Right cardiac atrium (tissue), 5 donors: ENCODE measurements at regions not wholly inside any gene's neighbourhood (a gene's known extent, or its start where the extent isn't known, plus 50 kb on each side); places are given as distances from the start of the nearest gene placed in this dataset.

Experiments used
- ATAC-seq, 2 donors: fragments of 200-7000 bp; cut with Tn5 transposase; one replicate each; pipeline versions ENCODE4 v1.8.0 to v1.9.1; 2020; ENCODE audit warnings: moderate library complexity in 2 of 2, mild to moderate bottlenecking in 1 of 2
- DNase-seq, 3 donors: peaks; one replicate each; pipeline ENCODE4 v3.0.0-alpha.2; 2020
- H3K27ac ChIP-seq: one replicate; pipeline ENCODE4 v1.5.1; 2013; ENCODE audit warnings: mild to moderate bottlenecking, low read length, control low read depth, moderate library complexity
- H3K27me3 ChIP-seq: one replicate; pipeline ENCODE4 v1.6.1; 2013; ENCODE audit not compliant: control insufficient read depth, insufficient read depth
- H3K4me1 ChIP-seq: one replicate; pipeline ENCODE4 v1.6.1; 2013; ENCODE audit warnings: low read length; ENCODE audit not compliant: control insufficient read depth, insufficient read depth
- H3K4me3 ChIP-seq: one replicate; pipeline ENCODE4 v1.5.1; 2013; ENCODE audit warnings: low read length, control low read depth
- H3K9me3 ChIP-seq: one replicate; pipeline ENCODE4 v1.6.1; 2013; ENCODE audit warnings: low read length; ENCODE audit not compliant: control insufficient read depth
- WGBS: extraction: QIAGEN DNeasy Blood & Tissue Kit; methylation state at CpG from one replicate; pipeline ENCODE4 v1.1.7; 2013; 5-methylcytosine and 5-hydroxymethylcytosine counted together
- intact Hi-C, 4 donors: fragments of 100-400 bp; cut with DNase I; formaldehyde crosslinking; loops; one replicate each; pipeline versions ENCODE4 v1.11.0 to v1.14.0; 2022 to 2023
- donor health status: healthy with polysubstance abuse.
- donor health status: DM: no; HTN: yes; CAD: no.
- donor health status: DM: no; HTN: no; CAD: no.
- donor health status: DM: no; HTN: yes; CAD: no; lungs with severe emphysema.
- donor health status: DM: yes; HTN: yes; CAD: no.

DNA sequence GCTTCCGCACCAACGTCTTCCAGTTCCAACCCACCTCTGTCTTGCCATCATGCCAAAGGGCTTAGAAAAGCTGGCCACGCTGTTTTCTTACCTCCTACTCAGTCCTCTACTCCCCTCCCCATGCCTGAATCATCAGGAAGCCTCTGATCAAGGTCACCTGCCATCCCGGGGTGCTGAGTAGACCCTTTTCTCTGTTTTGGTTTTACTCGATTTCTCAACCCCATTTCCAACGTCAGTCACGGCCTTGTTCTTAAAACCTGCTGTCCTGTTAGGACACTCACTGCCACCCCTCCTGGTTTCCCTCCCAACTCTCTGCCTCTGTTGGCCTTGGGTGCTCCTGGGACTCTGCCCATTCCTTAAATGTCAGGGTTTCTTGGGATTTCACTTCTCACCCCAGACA lies 350.1 kb downstream of the FOXO1 start:
- no peaks in the 10 kb centered on the region for H3K27me3 ChIP-seq
- intact Hi-C loops = no loop called here
- 88% methylated on average over 7 of the region's 7 CpGs for WGBS
- H3K27ac ChIP-seq = no peak overlapping the region
- no peaks in the 10 kb centered on the region for H3K4me1 ChIP-seq
- DNase-seq (no peak), ATAC-seq (no peak)
- no peak overlapping the region for H3K4me3 ChIP-seq
- no peaks in the 10 kb centered on the region for H3K9me3 ChIP-seq

- Histone ChIP-seq H3K4me3 (no peak overlapping the region), H3K27me3 (no peaks in the 10 kb centered on the region), H3K27ac (no peak overlapping the region), H3K9me3 (no peaks in the 10 kb centered on the region), H3K4me1 (no peaks in the 10 kb centered on the region)
- 78% methylated on average over 2 of the region's 2 CpGs for WGBS
- ATAC-seq (no peak), DNase-seq (no peak)
- intact Hi-C loops = no loop called here
Observed at GRCh38 chr13:40317980-40318327, 348.5 kb downstream of the FOXO1 start.

DNA sequence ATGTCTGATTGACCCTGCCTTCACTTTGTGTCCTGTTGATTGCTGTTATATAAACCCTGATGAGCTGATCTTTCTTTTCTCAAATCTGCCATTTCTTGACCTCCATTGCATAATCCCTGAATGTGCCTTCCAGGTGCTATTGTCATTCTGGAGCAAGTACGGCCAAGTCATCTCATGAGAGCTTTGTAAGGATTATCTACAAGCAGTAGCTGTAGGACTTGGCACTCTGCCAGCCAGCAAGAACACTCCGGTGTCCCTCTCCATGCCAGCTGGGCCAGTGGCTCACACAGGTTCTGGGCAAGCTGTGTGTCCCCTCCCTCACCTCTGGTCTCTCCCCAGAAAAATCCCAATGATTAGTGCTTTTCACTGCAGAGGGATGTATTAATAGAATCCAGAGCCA lies 348.1 kb downstream of the FOXO1 start:
- DNase-seq (peak; percentile 51 to 79 (median 73)), ATAC-seq (peak; percentile 23 to 36)
- intact Hi-C loops = no loop called here
- 28% methylated on average over 2 of the region's 2 CpGs for WGBS
- Histone ChIP-seq H3K4me1 (no peaks in the 10 kb centered on the region), H3K9me3 (no peaks in the 10 kb centered on the region), H3K27me3 (no peaks in the 10 kb centered on the region), H3K4me3 (no peak overlapping the region), H3K27ac (no peak overlapping the region)

DNA sequence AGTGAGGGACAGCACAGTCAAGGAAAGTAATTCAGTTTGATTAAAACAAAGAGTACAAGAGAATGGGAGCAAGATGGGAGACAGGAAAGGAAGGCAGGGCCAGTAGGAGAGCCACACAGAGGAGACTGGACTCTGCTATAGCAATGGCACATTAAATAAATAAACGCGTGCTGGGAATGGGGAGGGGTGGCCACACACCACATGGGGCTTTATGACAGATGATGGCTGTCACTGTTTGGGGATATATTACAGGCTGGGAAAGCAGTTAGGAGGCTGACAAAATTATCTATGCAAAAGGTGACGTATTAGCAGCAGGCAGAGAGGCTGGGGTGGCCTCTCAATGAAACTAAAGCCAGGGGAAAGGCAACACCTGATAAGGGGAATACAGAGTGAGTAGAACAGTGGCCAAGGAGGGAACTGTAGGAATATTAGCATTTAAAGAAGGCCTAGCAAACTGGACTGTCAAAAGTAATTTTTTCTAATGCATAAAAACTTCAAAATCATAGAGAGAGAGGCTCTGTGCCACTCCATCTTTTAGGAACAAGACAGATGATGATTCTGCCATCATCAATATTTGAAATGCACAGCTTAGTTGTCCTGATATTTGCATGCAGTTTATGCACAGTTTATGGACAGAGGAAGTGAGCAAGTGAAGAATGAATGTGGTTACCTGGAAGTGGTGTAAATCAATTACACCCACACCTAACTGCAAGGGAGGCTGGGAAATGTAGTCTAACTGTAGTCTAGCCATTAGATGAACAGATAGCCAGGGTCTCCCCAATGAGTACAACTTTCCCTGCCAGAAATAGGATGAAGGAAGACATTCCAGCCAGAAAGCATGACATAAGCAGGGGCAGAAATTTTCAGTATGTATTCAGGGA lies 346.5 kb downstream of the FOXO1 start:
- DNase-seq (no peak), ATAC-seq (no peak)
- 83% methylated on average over 3 of the region's 3 CpGs for WGBS
- no peaks in the 10 kb centered on the region for H3K9me3 ChIP-seq
- H3K4me1 ChIP-seq = no peaks in the 10 kb centered on the region
- no peak overlapping the region for H3K4me3 ChIP-seq
- no peak overlapping the region for H3K27ac ChIP-seq
- H3K27me3 ChIP-seq = no peaks in the 10 kb centered on the region
- intact Hi-C loops = no loop called here

GRCh38 chr13:40328091-40328490 lies 338.4 kb downstream of the FOXO1 start:
- Histone ChIP-seq H3K4me1 (no peaks in the 10 kb centered on the region), H3K9me3 (no peaks in the 10 kb centered on the region), H3K27ac (no peak overlapping the region), H3K27me3 (no peaks in the 10 kb centered on the region), H3K4me3 (no peak overlapping the region)
- intact Hi-C loops = no loop called here
- no peak for DNase-seq
- no peak for ATAC-seq

DNA sequence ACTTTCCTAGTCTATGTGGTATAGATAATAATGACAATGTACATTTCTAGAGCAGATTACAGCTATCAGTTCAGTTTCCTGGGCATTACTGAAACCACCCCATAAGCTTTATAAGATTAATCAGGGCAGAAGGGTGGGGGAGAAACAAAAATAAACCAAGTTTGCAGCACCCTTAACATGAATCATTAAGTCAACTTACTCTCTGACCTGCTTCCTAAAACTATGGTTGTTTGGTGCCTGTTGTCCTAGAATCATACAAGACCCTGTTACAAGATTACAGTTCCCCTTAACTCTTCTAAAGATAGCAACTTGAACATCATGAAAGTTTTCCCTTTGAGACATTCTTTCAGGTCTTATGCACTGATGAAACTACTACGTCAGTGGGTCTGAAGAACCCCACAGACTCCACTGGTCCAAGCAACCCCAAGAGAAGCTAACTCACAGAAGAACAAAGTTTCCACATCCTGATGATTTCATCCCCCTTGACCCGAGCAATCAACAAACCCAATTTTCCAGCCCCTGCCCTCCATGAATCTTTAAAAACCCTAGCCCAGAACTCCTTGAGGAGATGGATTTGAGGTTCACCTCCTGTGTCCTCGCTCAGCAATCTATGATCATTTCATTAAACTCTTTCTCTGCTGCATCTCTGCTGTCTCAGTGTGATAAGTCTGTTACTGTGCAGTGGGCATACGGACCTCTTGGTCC lies 336.5 kb downstream of the FOXO1 start:
- intact Hi-C loops = no loop called here
- Histone ChIP-seq H3K9me3 (no peaks in the 10 kb centered on the region), H3K4me3 (no peak overlapping the region), H3K27me3 (no peaks in the 10 kb centered on the region), H3K4me1 (no peaks in the 10 kb centered on the region), H3K27ac (no peak overlapping the region)
- ATAC-seq (peak in 1 of 2 donors; percentile 90), DNase-seq (no peak)
- WGBS = 90% methylated on average over 4 of the region's 4 CpGs

GRCh38 chr13:40330950-40331349 lies 335.5 kb downstream of the FOXO1 start:
- intact Hi-C loops = no loop called here
- DNase-seq (no peak), ATAC-seq (no peak)
- H3K4me1 ChIP-seq = peaks cover under 1% of the 10 kb centered on the region
- H3K9me3 ChIP-seq = no peaks in the 10 kb centered on the region
- no peak overlapping the region for H3K27ac ChIP-seq
- H3K27me3 ChIP-seq = no peaks in the 10 kb centered on the region
- H3K4me3 ChIP-seq = no peak overlapping the region
- 96% methylated on average over 9 of the region's 9 CpGs for WGBS

- H3K27ac ChIP-seq = no peak overlapping the region
- H3K4me3 ChIP-seq = no peak overlapping the region
Observed at GRCh38 chr13:40331802-40332201, 334.6 kb downstream of the FOXO1 start.

DNA sequence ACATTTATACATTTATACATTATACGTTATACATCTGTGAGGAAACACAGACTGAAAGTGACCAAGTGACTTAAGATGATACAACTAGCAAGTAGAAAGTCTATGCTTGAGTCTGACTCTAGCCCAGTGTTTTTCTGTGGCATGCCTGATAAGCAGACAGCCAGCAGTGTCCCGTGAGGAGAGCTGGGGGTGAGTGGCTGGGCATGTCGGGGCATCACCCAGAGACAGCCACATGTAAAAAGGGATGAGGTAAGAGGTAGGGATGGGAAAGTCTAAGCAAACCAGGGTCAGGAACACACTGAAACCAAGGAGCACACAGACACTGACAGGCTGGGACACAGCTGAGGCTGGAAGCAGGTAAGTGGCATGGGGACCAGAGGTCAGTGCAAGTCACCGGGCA lies 333.2 kb downstream of the FOXO1 start:
- H3K9me3 ChIP-seq = no peaks in the 10 kb centered on the region
- intact Hi-C loops = no loop called here
- H3K4me1 ChIP-seq = peaks cover 5% of the 10 kb centered on the region
- WGBS = 83% methylated on average over 4 of the region's 4 CpGs
- ATAC-seq (peak in 1 of 2 donors; percentile 42), DNase-seq (no peak)
- H3K27me3 ChIP-seq = no peaks in the 10 kb centered on the region
- H3K27ac ChIP-seq = no peak overlapping the region
- no peak overlapping the region for H3K4me3 ChIP-seq

More at GRCh38 chr13:40331802-40332201, 334.6 kb downstream of the FOXO1 start:
- Histone ChIP-seq H3K27me3 (no peaks in the 10 kb centered on the region), H3K4me1 (peaks cover 5% of the 10 kb centered on the region), H3K9me3 (no peaks in the 10 kb centered on the region)
- DNase-seq (no peak), ATAC-seq (no peak)
- intact Hi-C loops = no loop called here

DNA sequence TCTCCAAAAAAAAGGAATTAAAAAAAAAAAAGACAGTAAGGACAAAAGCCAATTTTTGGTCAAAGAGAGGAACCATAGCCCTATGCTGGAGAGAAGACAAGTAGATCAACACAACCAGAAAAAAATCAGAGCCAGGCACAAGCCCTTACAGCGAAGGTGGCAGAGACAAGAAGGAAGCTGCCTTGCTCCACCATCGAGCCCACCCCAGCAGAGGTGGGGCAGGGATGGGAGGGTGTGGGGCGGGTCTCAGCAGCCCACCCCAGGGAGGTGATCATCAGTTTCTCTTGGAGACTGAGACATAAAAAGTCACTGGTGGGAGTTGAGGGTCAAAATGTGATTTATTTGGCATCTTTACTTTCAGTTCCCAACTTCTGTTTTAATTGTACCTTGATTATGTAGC lies 332.4 kb downstream of the FOXO1 start:
- 95% methylated on average over 3 of the region's 3 CpGs for WGBS
- Histone ChIP-seq H3K4me1 (peaks cover 5% of the 10 kb centered on the region), H3K9me3 (no peaks in the 10 kb centered on the region), H3K27ac (no peak overlapping the region), H3K27me3 (no peaks in the 10 kb centered on the region), H3K4me3 (no peak overlapping the region)
- ATAC-seq = no peak
- no peak for DNase-seq
- intact Hi-C loops = no loop called here

DNA sequence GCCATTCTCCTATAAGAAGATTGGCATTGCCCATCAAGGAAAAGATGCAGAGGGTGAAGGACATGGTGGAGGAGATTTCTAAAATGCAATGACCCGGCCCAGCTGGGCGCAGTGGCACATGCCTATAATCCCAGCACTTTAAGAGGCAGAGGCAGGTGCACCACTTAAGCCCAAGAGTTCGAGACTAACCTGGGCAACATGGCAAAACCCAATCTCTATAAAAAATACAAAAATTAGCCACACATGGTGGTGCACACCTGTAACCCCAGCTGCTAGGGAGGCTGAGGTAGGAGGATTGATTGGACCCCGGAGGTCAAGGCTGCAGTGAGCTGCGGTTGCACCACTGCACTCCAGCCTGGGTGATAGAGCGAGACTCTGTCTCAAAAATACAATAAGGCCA lies 331.8 kb downstream of the FOXO1 start:
- Histone ChIP-seq H3K27me3 (no peaks in the 10 kb centered on the region), H3K4me3 (no peak overlapping the region), H3K27ac (no peak overlapping the region), H3K4me1 (peaks cover 5% of the 10 kb centered on the region), H3K9me3 (no peaks in the 10 kb centered on the region)
- ATAC-seq (no peak), DNase-seq (no peak)
- 97% methylated on average over 6 of the region's 6 CpGs for WGBS
- intact Hi-C loops = no loop called here
